K562 (cell line): ENCODE measurements at regions not wholly inside any gene's neighbourhood (a gene's known extent, or its start where the extent isn't known, plus 50 kb on each side); places are given as distances from the start of the nearest gene placed in this dataset.

Experiments
- ARID1B ChIP-seq: fragments of 450-650 bp; IDR thresholded peaks from 2 replicates; pipeline ENCODE4 v1.6.1; 2016; ENCODE audit warnings: antibody characterized with exemption, mild to moderate bottlenecking, inconsistent platforms
- CBFA2T3 ChIP-seq: fragments of 450-650 bp; IDR thresholded peaks from 2 replicates; pipeline ENCODE4 v1.6.1; 2017
- GATAD2A ChIP-seq: fragments of 450-650 bp; IDR thresholded peaks from 2 replicates; pipeline ENCODE4 v1.6.1; 2017
- HLTF ChIP-seq: fragments of 450-650 bp; IDR thresholded peaks from 2 replicates; pipeline ENCODE4 v1.6.1; 2016
- MED1 ChIP-seq: sonication (generic); formaldehyde crosslinking; IDR thresholded peaks from 2 replicates; pipeline ENCODE4 v1.8.1; 2023; ENCODE audit warnings: missing genetic modification reagents, borderline replicate concordance
- NR2C1 ChIP-seq, 2 experiments: fragments of 450-650 bp; IDR thresholded peaks; 2 replicates each; pipeline ENCODE4 v1.6.1; 2017; ENCODE audit warnings: mild to moderate bottlenecking in 2 of 2, antibody characterized with exemption in 1 of 2, inconsistent platforms in 1 of 2, missing compliant biosample characterization in 1 of 2, missing genetic modification characterization in 1 of 2
- PRPF4 ChIP-seq: fragments of 200-400 bp; formaldehyde crosslinking; IDR thresholded peaks from one replicate; pipeline ENCODE4 v1.6.1; 2017; ENCODE audit warnings: low read length, low read depth, mild to moderate bottlenecking; ENCODE audit not compliant: insufficient read depth, poor library complexity, severe bottlenecking
- PYGO2 ChIP-seq: fragments of 450-650 bp; IDR thresholded peaks from 2 replicates; pipeline ENCODE4 v1.6.1; 2016; ENCODE audit warnings: mild to moderate bottlenecking, missing genetic modification characterization, moderate library complexity, missing compliant biosample characterization
- SAFB2 ChIP-seq: fragments of 200-400 bp; formaldehyde crosslinking; IDR thresholded peaks from 2 replicates; pipeline ENCODE4 v1.6.1; 2018; ENCODE audit warnings: borderline replicate concordance, low read length, low read depth, moderate library complexity; ENCODE audit not compliant: severe bottlenecking
- SETDB1 ChIP-seq: IDR thresholded peaks from one replicate; pipeline ENCODE4 v1.6.1; 2012; ENCODE audit warnings: low read length, control low read depth, inconsistent platforms
- SNIP1 ChIP-seq: fragments of 450-650 bp; IDR thresholded peaks from 2 replicates; pipeline ENCODE4 v1.7.1; 2017; ENCODE audit warnings: low read depth, mild to moderate bottlenecking
- STAT5A ChIP-seq: IDR thresholded peaks from 2 replicates; pipeline ENCODE4 v1.6.1; 2012; ENCODE audit warnings: low read length, inconsistent platforms, borderline replicate concordance
- TAF7 ChIP-seq: fragments of 450-650 bp; IDR thresholded peaks from 2 replicates; pipeline ENCODE4 v1.6.1; 2016; ENCODE audit warnings: missing genetic modification characterization, missing compliant biosample characterization
- TCFL5 ChIP-seq: fragments of 250-450 bp; sonication (Bioruptor Pico); conservative IDR thresholded peaks from 2 replicates; pipeline ENCODE4 v1.6.1; 2021; ENCODE audit warnings: mild to moderate bottlenecking, moderate library complexity, matching md5 sums
- ZSCAN32 ChIP-seq: fragments of 450-650 bp; formaldehyde crosslinking; IDR thresholded peaks from 2 replicates; pipeline ENCODE4 v1.4.0; 2020; ENCODE audit warnings: mild to moderate bottlenecking, moderate library complexity
- TF ChIP-seq, protein P1 (sequence below): sonication (generic); formaldehyde crosslinking; IDR thresholded peaks from 2 replicates; pipeline ENCODE4 v1.8.1; 2022; ENCODE audit warnings: missing genetic modification reagents
- TF ChIP-seq, protein P2 (sequence below): fragments of 450-650 bp; IDR thresholded peaks from 2 replicates; pipeline ENCODE4 v1.7.0; 2016; ENCODE audit warnings: borderline replicate concordance
- TF ChIP-seq, protein P3 (sequence below): sonication (generic); formaldehyde crosslinking; IDR thresholded peaks from 2 replicates; pipeline ENCODE4 v1.8.0; 2022; ENCODE audit warnings: mild to moderate bottlenecking, missing genetic modification reagents
- TF ChIP-seq, protein P4 (sequence below): IDR thresholded peaks from 3 replicates; pipeline ENCODE4 v1.6.1; 2011; ENCODE audit warnings: borderline replicate concordance, mild to moderate bottlenecking; ENCODE audit not compliant: insufficient read length, insufficient read depth
- TF ChIP-seq, protein P5 (sequence below), 2 experiments: fragments of 450-650 bp; IDR thresholded peaks; 2 replicates each; pipeline ENCODE4 v1.6.1; 2016
- TF ChIP-seq, protein P6 (sequence below): fragments of 450-650 bp; formaldehyde crosslinking; IDR thresholded peaks from 2 replicates; pipeline ENCODE4 v1.4.0; 2020; ENCODE audit warnings: mild to moderate bottlenecking, moderate library complexity

DNA sequence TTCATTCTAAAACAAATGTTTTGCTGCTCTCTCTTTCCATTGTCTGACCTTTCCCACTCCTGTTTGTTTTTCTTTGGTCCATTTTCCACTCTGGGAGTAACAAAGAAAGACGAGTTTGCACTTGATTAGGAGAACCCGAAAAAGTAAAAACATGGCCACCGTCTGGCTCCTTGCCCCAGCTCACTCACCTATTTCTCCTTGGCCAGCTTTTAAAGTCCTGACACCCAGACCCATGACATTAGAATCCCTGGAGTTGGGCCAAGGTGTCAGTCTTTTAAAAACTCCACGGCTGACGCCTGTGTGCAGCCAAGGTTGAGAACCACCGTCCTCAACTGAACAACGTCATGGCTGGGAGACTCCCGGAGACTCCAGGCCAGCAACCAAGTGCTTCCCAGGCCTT lies 63.6 kb upstream of the FLT1 start (continued):
- TF ChIP-seq, protein P1, sequence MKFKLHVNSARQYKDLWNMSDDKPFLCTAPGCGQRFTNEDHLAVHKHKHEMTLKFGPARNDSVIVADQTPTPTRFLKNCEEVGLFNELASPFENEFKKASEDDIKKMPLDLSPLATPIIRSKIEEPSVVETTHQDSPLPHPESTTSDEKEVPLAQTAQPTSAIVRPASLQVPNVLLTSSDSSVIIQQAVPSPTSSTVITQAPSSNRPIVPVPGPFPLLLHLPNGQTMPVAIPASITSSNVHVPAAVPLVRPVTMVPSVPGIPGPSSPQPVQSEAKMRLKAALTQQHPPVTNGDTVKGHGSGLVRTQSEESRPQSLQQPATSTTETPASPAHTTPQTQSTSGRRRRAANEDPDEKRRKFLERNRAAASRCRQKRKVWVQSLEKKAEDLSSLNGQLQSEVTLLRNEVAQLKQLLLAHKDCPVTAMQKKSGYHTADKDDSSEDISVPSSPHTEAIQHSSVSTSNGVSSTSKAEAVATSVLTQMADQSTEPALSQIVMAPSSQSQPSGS (CRISPR knock-in tag), result no peak
- no peak for TF ChIP-seq SNIP1
- TF ChIP-seq HLTF, result no peak
- peak; percentile 72 for TF ChIP-seq PYGO2
- 0 out of 2 replicates have a peak, but pooled peaks have one; percentile 21 for TF ChIP-seq TAF7 (tag)
- TF ChIP-seq PRPF4, result no peak
- no peak for TF ChIP-seq TCFL5
- TF ChIP-seq, protein P2, sequence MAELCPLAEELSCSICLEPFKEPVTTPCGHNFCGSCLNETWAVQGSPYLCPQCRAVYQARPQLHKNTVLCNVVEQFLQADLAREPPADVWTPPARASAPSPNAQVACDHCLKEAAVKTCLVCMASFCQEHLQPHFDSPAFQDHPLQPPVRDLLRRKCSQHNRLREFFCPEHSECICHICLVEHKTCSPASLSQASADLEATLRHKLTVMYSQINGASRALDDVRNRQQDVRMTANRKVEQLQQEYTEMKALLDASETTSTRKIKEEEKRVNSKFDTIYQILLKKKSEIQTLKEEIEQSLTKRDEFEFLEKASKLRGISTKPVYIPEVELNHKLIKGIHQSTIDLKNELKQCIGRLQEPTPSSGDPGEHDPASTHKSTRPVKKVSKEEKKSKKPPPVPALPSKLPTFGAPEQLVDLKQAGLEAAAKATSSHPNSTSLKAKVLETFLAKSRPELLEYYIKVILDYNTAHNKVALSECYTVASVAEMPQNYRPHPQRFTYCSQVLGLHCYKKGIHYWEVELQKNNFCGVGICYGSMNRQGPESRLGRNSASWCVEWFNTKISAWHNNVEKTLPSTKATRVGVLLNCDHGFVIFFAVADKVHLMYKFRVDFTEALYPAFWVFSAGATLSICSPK, result no peak
- TF ChIP-seq, protein P3, sequence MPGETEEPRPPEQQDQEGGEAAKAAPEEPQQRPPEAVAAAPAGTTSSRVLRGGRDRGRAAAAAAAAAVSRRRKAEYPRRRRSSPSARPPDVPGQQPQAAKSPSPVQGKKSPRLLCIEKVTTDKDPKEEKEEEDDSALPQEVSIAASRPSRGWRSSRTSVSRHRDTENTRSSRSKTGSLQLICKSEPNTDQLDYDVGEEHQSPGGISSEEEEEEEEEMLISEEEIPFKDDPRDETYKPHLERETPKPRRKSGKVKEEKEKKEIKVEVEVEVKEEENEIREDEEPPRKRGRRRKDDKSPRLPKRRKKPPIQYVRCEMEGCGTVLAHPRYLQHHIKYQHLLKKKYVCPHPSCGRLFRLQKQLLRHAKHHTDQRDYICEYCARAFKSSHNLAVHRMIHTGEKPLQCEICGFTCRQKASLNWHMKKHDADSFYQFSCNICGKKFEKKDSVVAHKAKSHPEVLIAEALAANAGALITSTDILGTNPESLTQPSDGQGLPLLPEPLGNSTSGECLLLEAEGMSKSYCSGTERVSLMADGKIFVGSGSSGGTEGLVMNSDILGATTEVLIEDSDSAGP (CRISPR knock-in tag), result no peak
- TF ChIP-seq SETDB1, result no peak
- no peak for TF ChIP-seq ARID1B
- TF ChIP-seq STAT5A, result no peak
- TF ChIP-seq, protein P4, sequence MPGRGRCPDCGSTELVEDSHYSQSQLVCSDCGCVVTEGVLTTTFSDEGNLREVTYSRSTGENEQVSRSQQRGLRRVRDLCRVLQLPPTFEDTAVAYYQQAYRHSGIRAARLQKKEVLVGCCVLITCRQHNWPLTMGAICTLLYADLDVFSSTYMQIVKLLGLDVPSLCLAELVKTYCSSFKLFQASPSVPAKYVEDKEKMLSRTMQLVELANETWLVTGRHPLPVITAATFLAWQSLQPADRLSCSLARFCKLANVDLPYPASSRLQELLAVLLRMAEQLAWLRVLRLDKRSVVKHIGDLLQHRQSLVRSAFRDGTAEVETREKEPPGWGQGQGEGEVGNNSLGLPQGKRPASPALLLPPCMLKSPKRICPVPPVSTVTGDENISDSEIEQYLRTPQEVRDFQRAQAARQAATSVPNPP, result no peak
- no peak for TF ChIP-seq ZSCAN32 (CRISPR knock-in tag)
- TF ChIP-seq, protein P5, sequence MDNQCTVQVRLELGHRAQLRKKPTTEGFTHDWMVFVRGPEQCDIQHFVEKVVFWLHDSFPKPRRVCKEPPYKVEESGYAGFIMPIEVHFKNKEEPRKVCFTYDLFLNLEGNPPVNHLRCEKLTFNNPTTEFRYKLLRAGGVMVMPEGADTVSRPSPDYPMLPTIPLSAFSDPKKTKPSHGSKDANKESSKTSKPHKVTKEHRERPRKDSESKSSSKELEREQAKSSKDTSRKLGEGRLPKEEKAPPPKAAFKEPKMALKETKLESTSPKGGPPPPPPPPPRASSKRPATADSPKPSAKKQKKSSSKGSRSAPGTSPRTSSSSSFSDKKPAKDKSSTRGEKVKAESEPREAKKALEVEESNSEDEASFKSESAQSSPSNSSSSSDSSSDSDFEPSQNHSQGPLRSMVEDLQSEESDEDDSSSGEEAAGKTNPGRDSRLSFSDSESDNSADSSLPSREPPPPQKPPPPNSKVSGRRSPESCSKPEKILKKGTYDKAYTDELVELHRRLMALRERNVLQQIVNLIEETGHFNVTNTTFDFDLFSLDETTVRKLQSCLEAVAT (IDR thresholded peaks at IDR 0.05), result no peak
- TF ChIP-seq SAFB2, result no peak
- no peak for TF ChIP-seq GATAD2A
- TF ChIP-seq CBFA2T3, result no peak
- no peak for TF ChIP-seq NR2C1 (IDR thresholded peaks at IDR 0.05)
- peak; percentile 68 for TF ChIP-seq NR2C1 (tag; IDR thresholded peaks at IDR 0.05)
- TF ChIP-seq, protein P6, sequence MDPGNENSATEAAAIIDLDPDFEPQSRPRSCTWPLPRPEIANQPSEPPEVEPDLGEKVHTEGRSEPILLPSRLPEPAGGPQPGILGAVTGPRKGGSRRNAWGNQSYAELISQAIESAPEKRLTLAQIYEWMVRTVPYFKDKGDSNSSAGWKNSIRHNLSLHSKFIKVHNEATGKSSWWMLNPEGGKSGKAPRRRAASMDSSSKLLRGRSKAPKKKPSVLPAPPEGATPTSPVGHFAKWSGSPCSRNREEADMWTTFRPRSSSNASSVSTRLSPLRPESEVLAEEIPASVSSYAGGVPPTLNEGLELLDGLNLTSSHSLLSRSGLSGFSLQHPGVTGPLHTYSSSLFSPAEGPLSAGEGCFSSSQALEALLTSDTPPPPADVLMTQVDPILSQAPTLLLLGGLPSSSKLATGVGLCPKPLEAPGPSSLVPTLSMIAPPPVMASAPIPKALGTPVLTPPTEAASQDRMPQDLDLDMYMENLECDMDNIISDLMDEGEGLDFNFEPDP, result no peak
- TF ChIP-seq MED1 (CRISPR knock-in tag), result no peak
